HG02885 (cell line): ENCODE measurements at regions not wholly inside any gene's neighbourhood (a gene's known extent, or its start where the extent isn't known, plus 50 kb on each side); places are given as distances from the start of the nearest gene placed in this dataset.
A peak's percentile ranks its signal among the peaks of the same experiment; 100 is the strongest.
"Not testable (repeated sequence)": the region's sequence is repeated elsewhere in the genome, so short reads cannot be mapped to it uniquely, and the experiment has no call there.

Experiments used
- ATAC-seq: cut with Tn5 transposase; IDR thresholded peaks from one replicate; pipeline ENCODE4 v1.9.1; 2021; ENCODE audit warnings: mild to moderate bottlenecking; ENCODE audit not compliant: unreplicated experiment, poor library complexity

DNA sequence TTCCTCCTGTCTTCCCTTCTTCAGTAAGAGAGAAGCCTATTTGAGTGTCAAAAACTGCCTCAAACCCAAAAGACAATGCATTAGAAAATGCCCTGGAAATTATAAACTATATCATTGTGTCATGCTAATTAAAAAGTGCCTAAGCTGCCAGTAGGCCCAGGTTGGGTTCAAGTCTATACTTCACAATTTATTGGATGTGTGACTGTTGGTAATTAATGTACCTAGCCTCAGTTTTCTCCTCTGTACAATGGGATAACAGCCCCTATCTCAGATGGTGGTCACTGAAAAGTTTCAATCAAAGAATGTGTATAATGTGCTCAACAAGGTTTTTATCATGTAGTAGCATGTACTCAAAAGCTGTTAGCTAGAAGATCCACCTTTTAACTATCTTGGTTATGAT is 246.9 kb upstream of the DUSP10 start:
- ATAC-seq = no peak

GRCh38 chr1:221987860-221988520 is 246.1 kb upstream of the DUSP10 start:
- ATAC-seq = no peak

DNA sequence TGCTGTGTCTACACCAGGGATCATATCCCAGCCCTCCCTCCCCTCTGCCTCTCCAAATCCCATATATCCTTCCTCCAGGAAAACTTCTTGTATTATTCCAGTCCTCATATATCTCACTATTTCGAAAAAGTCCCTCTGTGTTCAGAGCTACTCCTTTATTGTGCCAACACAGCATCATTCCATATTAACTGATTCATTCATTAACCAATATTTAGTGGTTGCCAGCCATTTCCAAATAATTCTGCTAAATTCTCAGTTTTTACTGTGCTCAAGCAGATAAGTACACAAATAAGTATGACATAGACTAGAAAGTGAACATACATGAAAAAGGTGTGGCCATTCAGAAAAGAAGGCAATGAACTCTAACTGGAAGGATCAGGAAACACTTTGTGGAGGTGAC is 241.6 kb upstream of the DUSP10 start:
- ATAC-seq = no peak

GRCh38 chr1:221981461-221981860 is 239.6 kb upstream of the DUSP10 start:
- no peak for ATAC-seq

GRCh38 chr1:221979444-221980032 is 237.6 kb upstream of the DUSP10 start:
- ATAC-seq = no peak

DNA sequence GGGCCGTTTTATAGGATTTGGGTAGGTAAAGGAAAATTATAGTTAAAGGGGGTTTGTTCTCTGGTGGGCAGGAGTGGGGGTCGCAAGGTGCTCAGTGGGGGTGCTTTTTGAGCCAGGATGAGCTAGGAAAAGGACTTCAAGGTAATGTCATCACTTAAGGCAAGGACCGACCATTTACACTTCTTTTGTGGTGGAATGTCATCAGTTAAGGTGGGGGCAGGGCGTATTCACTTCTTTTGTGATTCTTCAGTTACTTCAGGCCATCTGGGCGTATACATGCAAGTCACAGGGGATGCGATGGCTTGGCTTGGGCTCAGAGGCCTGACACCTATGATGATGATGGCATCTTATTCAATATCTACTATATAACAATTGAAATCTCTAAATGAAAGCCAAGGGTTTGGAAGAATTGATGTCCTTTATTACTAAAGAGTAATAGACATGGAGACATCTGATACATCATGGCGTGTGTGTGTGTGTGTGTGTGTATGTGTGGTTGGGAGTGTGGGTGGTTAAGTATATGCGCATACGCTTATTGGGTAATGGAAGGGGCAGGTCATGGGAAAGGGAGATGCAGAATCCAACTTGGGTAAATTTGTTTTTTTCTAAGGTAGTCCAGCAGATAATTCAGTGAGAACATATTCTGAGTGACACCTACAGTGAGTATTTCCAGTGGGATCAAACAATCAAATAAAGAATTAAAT is 236.9 kb upstream of the DUSP10 start:
- ATAC-seq = not testable (repeated sequence)

DNA sequence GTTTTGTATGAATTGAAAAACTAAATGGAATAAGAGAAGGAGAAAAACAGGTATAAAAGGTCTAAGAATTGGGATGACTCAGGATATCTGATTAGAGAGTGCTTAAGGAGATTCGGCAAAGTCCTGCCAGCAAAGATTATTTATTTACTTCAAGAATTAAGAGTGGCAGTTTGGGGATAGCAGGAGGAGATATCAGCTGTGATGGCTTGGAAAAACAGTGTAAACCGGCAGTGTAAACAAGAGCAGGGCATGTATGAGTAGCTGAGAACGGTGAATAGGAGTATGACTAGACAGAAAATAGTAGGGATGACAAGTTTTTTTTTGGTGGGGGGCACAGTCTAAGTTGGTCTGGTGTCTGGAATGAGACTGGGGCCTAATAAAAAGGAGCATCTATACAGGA is 231.9 kb upstream of the DUSP10 start:
- ATAC-seq = not testable (repeated sequence)

DNA sequence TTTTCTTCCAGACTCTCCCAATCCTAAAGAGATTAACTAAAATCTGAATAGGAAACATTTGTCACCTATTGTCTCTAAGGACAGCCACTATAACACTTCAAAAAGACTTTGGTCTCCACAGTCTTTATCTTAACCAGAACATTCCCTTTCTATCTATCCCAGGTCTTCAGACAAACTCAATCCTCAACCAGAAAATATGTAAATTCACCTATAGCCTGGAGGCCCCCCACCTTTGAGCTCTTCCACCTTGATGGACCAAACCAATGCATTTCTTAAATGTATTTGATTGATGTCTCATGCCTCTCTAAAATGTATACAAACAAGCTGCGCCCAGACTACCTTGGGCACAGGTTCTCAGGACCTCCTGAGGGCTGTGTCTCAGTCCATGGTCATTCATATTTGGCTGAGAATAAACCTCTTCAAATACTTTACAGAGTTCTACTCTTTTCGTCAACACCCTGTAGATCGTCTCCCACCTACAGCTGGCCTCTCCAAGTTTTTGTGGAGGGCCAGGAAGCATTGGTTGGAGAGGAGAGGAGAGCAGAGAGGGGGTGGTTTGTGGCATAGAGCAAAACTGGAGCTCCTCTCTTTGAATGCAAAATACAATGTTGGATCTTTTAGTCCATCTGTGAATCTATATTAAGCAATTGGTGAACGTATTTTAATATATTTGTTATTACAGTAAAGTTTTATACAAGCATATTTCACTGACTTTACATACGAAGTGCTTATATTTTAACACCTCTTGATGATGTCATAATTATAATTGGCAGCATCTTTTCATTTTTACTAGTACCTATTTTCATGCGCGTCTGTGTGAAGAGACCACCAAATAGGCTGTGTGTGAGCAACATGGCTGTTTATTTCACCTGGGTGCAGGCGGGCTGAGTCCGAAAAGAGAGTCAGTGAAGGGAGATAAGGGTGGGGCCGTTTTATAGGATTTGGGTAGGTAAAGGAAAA is 230.7 kb upstream of the DUSP10 start:
- ATAC-seq = no peak

DNA sequence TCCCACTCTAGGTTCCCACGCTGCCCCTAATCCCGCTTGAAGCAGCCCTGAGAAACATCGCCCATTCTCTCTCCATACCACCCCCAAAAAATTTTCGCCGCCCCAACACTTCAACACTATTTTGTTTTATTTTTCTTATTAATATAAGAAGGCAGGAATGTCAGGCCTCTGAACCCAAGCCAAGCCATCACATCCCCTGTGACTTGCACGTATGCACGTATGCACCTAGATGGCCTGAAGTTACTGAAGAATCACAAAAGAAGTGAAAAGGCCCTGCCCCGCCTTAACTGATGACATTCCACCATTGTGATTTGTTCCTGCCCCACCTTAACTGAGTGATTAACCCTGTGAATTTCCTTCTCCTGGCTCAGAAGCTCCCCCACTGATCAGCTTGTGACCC is 229.1 kb upstream of the DUSP10 start:
- ATAC-seq = not testable (repeated sequence)

DNA sequence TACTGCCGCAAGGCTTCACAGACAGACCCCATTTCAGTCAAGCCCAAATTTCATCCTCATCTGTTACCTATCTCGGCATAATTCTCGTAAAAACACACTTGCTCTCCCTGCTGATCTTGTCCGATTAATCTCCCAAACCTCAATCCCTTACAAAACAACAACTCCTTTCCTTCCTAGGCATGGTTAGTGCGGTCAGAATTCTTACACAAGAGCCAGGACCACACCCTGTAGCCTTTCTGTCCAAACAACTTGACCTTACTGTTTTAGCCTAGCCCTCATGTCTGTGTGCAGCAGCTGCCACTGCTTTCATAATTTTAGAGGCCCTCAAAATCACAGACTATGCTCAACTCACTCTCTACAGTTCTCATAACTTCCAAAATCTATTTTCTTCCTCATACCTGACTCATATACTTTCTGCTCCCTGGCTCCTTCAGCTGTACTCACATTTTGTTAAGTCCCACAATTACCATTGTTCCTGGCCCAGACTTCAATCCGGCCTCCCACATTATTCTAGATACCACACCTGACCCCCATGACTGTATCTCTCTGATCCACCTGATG is 227.5 kb upstream of the DUSP10 start:
- not testable (repeated sequence) for ATAC-seq

- not testable (repeated sequence) for ATAC-seq
Measured at GRCh38 chr1:221967538-221967937, 225.6 kb upstream of the DUSP10 start.

DNA sequence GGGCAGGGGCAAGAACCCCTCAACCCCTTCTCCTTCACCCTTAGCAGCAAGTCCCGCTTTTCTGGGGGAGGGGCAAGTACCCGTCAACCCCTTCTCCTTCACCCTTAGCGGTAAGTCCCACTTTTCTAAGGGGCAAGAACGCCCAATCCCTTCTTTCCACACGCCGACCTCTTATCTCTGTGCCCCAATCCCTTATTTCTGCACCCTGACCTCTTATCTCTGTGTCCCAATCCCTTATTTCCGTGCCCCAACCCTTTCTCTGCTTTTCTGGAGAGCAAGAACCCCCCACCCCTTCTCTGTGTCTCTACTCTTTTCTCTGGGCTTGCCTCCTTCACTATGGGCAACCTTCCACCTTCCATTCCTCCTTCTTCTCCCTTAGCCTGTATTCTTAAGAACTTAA is 225.0 kb upstream of the DUSP10 start:
- ATAC-seq = not testable (repeated sequence)

GRCh38 chr1:221965891-221966290 is 224.0 kb upstream of the DUSP10 start:
- not testable (repeated sequence) for ATAC-seq

- no peak for ATAC-seq
Measured at GRCh38 chr1:221965252-221965651, 223.4 kb upstream of the DUSP10 start.

DNA sequence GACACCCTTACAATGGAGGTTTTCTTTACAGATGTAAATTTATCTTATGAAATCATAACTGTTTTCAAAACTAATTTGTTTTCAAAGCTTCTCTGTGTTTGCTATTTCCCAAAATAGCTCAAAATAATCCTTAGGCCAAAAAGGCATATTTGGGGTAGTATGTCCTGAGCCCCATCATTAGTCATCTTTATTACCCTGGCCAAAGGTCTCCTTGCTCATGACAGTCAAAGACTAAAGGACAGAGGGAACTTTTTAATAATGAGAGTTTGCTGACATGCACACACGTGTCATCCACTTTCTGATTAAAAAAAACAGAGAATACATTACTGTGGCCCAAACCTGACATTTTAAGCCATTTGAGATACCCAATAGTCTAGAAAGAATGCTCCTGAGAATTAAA is 221.9 kb upstream of the DUSP10 start:
- ATAC-seq = no peak

DNA sequence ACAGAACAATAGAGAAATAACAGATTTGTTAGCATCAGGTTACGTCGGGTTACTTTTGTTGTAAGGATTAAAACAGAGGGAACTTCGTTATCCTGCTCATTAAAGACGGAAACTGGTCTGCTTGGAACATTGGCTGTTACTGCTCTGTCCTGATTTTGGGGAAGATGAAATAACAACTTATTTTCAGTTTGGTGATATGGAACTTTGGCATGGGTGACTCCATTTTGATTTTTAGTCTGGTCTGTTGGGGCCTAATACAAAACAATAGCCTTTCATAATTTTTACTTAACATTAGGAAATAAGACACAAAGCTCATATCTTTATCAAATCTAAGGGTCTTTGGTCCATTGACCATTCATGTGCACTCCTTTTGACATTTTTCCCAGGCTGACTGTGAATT is 220.5 kb upstream of the DUSP10 start:
- ATAC-seq = no peak

- peak; percentile 80 for ATAC-seq
Measured at GRCh38 chr1:221961532-221962292, 219.8 kb upstream of the DUSP10 start.

DNA sequence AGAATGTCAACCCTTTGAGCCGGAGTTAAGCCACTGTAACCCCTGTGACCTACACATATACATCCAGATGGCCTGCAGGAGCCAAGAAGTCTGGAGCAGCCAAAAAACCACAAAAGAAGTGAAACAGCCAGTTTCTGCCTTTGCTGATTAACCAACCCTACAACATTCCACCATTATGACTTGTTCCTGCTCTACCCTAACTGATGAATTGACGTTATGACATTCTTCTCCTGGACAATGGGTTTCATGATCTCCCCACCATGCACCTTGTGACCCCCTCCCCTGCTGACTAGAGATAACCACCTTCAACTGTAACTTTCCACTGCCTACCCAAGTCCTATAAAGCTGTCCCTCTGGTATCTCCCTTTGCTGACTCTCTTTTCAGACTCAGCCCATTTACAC is 216.3 kb upstream of the DUSP10 start:
- ATAC-seq = not testable (repeated sequence)

DNA sequence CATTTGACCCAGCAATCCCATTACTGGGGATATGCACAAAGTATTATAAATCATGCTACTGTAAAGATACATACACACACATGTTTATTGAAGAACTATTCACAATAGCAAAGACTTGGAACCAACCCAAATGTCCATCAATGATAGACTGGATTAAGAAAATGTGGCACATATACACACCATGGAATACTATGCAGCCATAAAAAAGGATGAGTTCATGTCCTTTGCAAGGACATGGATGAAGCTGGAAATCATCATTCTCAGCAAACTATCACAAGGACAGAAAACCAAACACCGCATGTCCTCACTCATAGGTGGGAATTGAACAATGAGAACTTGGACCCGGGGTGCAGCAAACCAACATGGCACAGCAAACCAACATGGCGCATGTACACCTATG is 215.5 kb upstream of the DUSP10 start:
- not testable (repeated sequence) for ATAC-seq
